Fibroblast of villous mesenchyme (primary cell): ENCODE measurements at regions not wholly inside any gene's neighbourhood (a gene's known extent, or its start where the extent isn't known, plus 50 kb on each side); places are given as distances from the start of the nearest gene placed in this dataset.

Experiments
- DNase-seq: peaks from one replicate; pipeline ENCODE4 v3.0.0-alpha.2; 2010; ENCODE audit warnings: low read depth
- H3K4me3 ChIP-seq: 2 replicates; pipeline ENCODE4 v1.5.1; 2011; ENCODE audit warnings: low read depth, mild to moderate bottlenecking, low read length
- TF ChIP-seq, protein P1 (sequence below): IDR thresholded peaks from 2 replicates; pipeline ENCODE4 v1.5.1; 2012; ENCODE audit warnings: low read depth, mild to moderate bottlenecking, low read length; ENCODE audit not compliant: insufficient read depth

- DNase-seq, result no peak
Observed at GRCh38 chr5:89606939-89607534, 724.1 kb upstream of the MEF2C start.

DNA sequence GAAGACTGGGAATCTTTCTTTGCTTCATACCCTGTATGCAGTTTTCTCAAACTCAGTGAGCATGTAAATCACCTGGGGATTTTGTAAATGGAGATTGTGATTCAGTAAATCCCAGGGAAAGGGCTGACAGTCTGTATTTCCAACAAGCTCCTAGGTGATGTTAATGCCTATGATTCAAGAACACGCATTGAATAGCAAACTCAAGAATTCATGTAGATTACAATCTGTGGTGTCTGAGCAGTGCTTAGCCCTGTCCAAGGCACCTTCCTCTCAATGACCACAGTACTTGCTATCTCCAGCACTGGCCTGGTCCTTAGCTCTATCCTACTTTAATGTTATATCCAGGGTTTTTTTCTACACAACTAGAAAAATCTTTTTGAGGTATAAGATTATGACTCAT lies 721.4 kb upstream of the MEF2C start:
- DNase-seq, result no peak
- no peak overlapping the region for H3K4me3 ChIP-seq
- TF ChIP-seq, protein P1, sequence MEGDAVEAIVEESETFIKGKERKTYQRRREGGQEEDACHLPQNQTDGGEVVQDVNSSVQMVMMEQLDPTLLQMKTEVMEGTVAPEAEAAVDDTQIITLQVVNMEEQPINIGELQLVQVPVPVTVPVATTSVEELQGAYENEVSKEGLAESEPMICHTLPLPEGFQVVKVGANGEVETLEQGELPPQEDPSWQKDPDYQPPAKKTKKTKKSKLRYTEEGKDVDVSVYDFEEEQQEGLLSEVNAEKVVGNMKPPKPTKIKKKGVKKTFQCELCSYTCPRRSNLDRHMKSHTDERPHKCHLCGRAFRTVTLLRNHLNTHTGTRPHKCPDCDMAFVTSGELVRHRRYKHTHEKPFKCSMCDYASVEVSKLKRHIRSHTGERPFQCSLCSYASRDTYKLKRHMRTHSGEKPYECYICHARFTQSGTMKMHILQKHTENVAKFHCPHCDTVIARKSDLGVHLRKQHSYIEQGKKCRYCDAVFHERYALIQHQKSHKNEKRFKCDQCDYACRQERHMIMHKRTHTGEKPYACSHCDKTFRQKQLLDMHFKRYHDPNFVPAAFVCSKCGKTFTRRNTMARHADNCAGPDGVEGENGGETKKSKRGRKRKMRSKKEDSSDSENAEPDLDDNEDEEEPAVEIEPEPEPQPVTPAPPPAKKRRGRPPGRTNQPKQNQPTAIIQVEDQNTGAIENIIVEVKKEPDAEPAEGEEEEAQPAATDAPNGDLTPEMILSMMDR, result no peak

More at GRCh38 chr5:89606939-89607534, 724.1 kb upstream of the MEF2C start:
- no peak overlapping the region for H3K4me3 ChIP-seq
- TF ChIP-seq, protein P1, result no peak

DNA sequence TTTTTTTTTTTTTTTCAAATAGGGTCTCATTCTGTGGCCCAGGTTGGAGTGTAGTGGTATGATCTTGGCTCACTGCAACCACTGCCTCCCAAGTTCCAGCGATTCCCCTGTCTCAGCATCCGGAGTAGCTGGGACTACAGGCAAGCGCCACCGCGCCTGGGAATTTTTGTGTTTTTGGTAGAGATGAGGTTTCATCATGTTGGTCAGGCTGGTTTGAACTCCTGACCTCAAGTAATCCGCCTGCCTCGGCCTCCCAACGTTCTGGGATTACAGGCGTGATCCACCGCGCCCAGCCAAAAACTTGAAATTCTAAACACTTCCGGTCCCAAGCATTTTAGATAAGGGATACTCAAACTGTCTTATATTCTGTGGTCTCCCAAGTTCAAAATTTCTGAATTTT lies 718.9 kb upstream of the MEF2C start:
- no peak for DNase-seq
- TF ChIP-seq, protein P1, result no peak
- no peak overlapping the region for H3K4me3 ChIP-seq

GRCh38 chr5:89597878-89598277 lies 714.9 kb upstream of the MEF2C start:
- H3K4me3 ChIP-seq, result no peak overlapping the region
- DNase-seq, result no peak
- TF ChIP-seq, protein P1, result no peak

GRCh38 chr5:89596821-89597220 lies 713.8 kb upstream of the MEF2C start:
- TF ChIP-seq, protein P1, result no peak
- no peak for DNase-seq
- no peak overlapping the region for H3K4me3 ChIP-seq

- no peak overlapping the region for H3K4me3 ChIP-seq
- no peak for DNase-seq
- TF ChIP-seq, protein P1, result no peak
Observed at GRCh38 chr5:89595056-89595455, 712.1 kb upstream of the MEF2C start.
